ENCODE measurements at regions not wholly inside any gene's neighbourhood (a gene's known extent, or its start where the extent isn't known, plus 50 kb on each side); places are given as distances from the start of the nearest gene placed in this dataset.

DNA sequence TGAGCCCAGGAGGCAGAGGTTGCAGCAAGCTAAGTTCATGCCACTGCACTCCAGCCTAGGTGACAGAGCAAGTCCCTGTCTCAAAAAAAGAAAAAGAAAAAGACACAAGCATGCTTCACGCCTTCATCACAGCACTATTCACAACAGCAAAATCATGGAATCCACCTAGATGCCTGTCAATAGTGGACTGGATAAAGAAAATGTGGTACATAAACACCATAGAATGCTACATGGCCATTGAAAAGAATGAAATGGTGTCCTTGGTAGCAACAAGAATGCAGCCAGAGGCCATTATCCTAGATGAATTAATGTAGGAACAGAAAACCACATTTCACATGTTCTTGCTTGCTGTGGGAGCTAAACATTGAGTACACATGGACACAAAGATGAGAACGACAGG lies 392.6 kb downstream of the EIPR1 start:
- TF ChIP-seq, protein P1, sequence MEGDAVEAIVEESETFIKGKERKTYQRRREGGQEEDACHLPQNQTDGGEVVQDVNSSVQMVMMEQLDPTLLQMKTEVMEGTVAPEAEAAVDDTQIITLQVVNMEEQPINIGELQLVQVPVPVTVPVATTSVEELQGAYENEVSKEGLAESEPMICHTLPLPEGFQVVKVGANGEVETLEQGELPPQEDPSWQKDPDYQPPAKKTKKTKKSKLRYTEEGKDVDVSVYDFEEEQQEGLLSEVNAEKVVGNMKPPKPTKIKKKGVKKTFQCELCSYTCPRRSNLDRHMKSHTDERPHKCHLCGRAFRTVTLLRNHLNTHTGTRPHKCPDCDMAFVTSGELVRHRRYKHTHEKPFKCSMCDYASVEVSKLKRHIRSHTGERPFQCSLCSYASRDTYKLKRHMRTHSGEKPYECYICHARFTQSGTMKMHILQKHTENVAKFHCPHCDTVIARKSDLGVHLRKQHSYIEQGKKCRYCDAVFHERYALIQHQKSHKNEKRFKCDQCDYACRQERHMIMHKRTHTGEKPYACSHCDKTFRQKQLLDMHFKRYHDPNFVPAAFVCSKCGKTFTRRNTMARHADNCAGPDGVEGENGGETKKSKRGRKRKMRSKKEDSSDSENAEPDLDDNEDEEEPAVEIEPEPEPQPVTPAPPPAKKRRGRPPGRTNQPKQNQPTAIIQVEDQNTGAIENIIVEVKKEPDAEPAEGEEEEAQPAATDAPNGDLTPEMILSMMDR (IDR thresholded peaks at IDR 0.05), result no peak
- TF ChIP-seq POLR2A (IDR thresholded peaks at IDR 0.05), result no peak
- DNase-seq, result no peak
- H3K36me3 ChIP-seq, result no peaks in the 10 kb centered on the region
- H3K4me3 ChIP-seq, result no peak overlapping the region
- ATAC-seq, result no peak
- no peaks in the 10 kb centered on the region for H3K4me1 ChIP-seq
- no peak overlapping the region for H3K27ac ChIP-seq
- H3K9me3 ChIP-seq, result no peaks in the 10 kb centered on the region
- intact Hi-C loops (cut with DNase I), result no loop called here
- no peaks in the 10 kb centered on the region for H3K27me3 ChIP-seq
- WGBS (ENCODE audit: insufficient coverage, low coverage, low lambda C conversion rate, missing lambda C conversion rate), result 35% methylated on average over 2 of the region's 2 CpGs

DNA sequence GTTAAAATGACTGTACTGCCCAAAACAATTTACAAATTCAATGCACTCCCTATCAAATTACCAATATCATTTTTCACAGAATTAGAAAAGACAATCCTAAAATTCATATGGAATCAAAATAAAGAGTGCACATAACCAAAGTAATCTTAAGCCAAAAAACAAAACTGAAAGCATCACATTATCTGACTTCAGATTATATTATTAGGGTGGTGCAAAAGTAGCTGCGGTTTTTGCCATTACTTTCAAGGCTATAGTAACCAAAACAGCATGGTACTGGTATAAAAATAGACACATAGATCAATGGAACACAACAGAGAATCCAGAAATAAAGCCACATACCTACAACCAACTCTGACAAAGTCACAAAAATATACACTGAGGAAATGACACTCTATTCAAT lies 396.6 kb downstream of the EIPR1 start:
- no peak for TF ChIP-seq POLR2A (IDR thresholded peaks at IDR 0.05)
- TF ChIP-seq, protein P1 (IDR thresholded peaks at IDR 0.05), result no peak
- Histone ChIP-seq H3K4me3 (no peak overlapping the region), H3K27ac (no peak overlapping the region), H3K36me3 (no peaks in the 10 kb centered on the region), H3K4me1 (no peaks in the 10 kb centered on the region), H3K27me3 (no peaks in the 10 kb centered on the region), H3K9me3 (no peaks in the 10 kb centered on the region)
- 33% methylated on average over 1 of the region's 1 CpG for WGBS (ENCODE audit: insufficient coverage, low coverage, low lambda C conversion rate, missing lambda C conversion rate)
- intact Hi-C loops (cut with DNase I), result no loop called here
- ATAC-seq (no peak), DNase-seq (no peak)

DNA sequence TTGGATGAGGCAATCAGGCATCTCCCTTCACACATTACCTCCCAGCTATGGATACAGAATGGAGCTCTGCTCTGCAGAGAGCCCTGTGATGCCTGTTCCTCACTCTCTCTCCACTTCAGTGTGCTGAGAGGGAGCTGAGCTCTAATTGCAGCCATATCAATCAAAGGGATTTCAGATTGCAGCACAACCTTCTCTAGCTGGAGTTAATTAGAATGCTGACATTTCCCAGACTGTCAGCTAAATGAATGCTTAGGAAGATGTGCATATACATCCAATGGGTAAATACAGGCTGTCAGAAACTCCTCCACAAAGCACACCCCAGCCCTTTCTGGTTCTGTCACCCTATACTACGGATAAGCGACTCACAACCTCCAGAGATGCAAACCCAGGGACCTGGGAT lies 402.6 kb downstream of the EIPR1 start:
- no peaks in the 10 kb centered on the region for H3K36me3 ChIP-seq
- intact Hi-C loops (cut with DNase I), result no loop called here
- DNase-seq (no peak), ATAC-seq (no peak)
- no peak for TF ChIP-seq POLR2A (IDR thresholded peaks at IDR 0.05)
- TF ChIP-seq, protein P1 (IDR thresholded peaks at IDR 0.05), result no peak
- H3K27ac ChIP-seq, result no peak overlapping the region
- H3K9me3 ChIP-seq, result no peaks in the 10 kb centered on the region
- H3K4me3 ChIP-seq, result no peak overlapping the region
- no peaks in the 10 kb centered on the region for H3K27me3 ChIP-seq
- no peaks in the 10 kb centered on the region for H3K4me1 ChIP-seq
- WGBS (ENCODE audit: insufficient coverage, low coverage, low lambda C conversion rate, missing lambda C conversion rate), result 50% methylated on average over 1 of the region's 2 CpGs

DNA sequence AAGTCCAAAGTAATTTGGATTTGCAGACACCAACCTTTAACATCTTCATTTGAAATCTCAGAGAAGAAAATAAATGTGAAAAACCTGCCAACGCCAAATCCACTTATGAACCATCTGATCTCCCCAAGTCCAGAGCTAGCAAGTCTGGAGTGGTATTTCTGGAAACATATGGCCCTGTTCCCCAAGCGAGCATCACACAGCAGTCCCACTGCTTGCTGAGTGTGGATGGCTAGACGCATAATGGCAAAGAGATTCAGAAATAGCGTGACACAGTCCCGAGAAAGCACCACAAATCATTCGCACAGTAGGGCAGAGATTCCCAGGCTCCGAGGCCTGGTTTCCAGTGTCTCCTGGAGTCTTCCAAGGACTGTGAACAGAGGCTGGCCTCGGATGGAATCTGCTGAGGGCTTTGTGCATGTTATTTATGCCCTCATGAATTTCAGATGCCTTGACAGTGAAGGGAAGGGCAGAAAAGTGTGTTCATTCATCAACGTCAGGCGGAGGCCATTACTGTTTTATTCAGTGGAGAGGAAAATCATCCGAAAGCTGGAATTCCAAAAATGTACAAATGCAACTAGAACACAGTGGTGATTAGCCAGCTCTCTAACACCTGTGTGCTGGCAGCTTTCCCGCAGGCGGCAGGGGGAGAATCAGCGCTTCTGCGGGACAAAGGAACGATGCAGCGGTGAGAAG lies 417.0 kb downstream of the EIPR1 start:
- TF ChIP-seq, protein P1 (IDR thresholded peaks at IDR 0.05), result no peak
- no peak for TF ChIP-seq POLR2A (IDR thresholded peaks at IDR 0.05)
- Histone ChIP-seq H3K4me1 (no peaks in the 10 kb centered on the region), H3K4me3 (no peak overlapping the region), H3K36me3 (no peaks in the 10 kb centered on the region), H3K27me3 (no peaks in the 10 kb centered on the region), H3K27ac (no peak overlapping the region), H3K9me3 (no peaks in the 10 kb centered on the region)
- intact Hi-C loops (cut with DNase I), result no loop called here
- DNase-seq (no peak), ATAC-seq (no peak)
- 88% methylated on average over 9 of the region's 17 CpGs for WGBS (ENCODE audit: insufficient coverage, low coverage, low lambda C conversion rate, missing lambda C conversion rate)

All from right lobe of liver (tissue), 6 donors.